ENCODE measurements at regions not wholly inside any gene's neighbourhood (a gene's known extent, or its start where the extent isn't known, plus 50 kb on each side); places are given as distances from the start of the nearest gene placed in this dataset.
A peak's percentile ranks its signal among the peaks of the same experiment; 100 is the strongest.

DNA sequence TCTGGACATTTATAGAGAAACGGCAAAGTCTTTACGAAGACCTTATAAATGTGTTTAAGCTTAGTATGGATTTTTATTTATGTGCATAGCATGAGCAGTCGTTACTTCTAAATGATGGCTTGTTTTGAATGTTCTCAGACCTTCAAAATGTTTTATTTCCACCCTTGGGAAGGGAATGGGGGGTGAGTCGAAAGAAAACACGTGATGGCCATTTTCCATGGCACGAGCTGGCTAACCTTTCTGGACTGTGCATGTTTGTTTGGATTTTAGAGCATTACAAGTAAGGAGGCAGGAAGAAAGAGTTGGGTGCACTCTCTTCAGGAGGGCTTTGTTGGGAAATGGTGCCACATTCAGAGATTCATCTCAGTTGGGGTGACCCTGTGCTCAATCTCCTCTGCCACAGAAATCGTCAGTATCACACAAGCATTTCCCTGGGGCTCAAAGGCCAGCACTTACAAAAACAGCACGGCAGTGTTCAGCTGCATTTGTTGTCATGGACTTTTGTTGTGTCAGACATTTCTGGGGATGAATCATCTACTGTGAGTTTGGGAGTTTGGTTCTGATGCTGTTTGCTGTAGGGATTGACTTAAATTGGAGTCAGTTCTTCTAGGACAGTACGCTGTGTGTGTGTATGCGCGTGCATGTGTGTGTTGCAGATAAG lies 52.3 kb upstream of the ADAMTS9 start:
- no peaks in the 10 kb centered on the region for H3K27me3 ChIP-seq (replicated peaks; ENCODE audit: control insufficient read depth, insufficient read depth, low read length)
- no peak overlapping the region for H3K4me3 ChIP-seq (ENCODE audit: low read depth, low read length)
- CTCF ChIA-PET = no interaction called here
- no peaks in the 10 kb centered on the region for H3K27me3 Mint-ChIP-seq (ENCODE audit: insufficient read depth, unreplicated experiment)
- peak overlapping the region; percentile 15 for H3K27ac Mint-ChIP-seq (ENCODE audit: unreplicated experiment)
- no peaks in the 10 kb centered on the region for H3K36me3 Mint-ChIP-seq (ENCODE audit: insufficient read depth, unreplicated experiment)
- POLR2A ChIA-PET = no interaction called here
- DNase-seq = peak in 1 of 2 experiments; percentile 2
- H3K4me1 ChIP-seq = no peaks in the 10 kb centered on the region
- no TSS peak for BruUV-seq (replicated peaks)
- H3K36me3 ChIP-seq (ENCODE audit: control insufficient read depth, insufficient read depth, low read length) = no peaks in the 10 kb centered on the region
- H3K4me3 Mint-ChIP-seq (ENCODE audit: unreplicated experiment) = no peak overlapping the region
- TF ChIP-seq, protein P1, sequence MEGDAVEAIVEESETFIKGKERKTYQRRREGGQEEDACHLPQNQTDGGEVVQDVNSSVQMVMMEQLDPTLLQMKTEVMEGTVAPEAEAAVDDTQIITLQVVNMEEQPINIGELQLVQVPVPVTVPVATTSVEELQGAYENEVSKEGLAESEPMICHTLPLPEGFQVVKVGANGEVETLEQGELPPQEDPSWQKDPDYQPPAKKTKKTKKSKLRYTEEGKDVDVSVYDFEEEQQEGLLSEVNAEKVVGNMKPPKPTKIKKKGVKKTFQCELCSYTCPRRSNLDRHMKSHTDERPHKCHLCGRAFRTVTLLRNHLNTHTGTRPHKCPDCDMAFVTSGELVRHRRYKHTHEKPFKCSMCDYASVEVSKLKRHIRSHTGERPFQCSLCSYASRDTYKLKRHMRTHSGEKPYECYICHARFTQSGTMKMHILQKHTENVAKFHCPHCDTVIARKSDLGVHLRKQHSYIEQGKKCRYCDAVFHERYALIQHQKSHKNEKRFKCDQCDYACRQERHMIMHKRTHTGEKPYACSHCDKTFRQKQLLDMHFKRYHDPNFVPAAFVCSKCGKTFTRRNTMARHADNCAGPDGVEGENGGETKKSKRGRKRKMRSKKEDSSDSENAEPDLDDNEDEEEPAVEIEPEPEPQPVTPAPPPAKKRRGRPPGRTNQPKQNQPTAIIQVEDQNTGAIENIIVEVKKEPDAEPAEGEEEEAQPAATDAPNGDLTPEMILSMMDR (IDR thresholded peaks at IDR 0.05; ENCODE audit: insufficient read depth in 1 of 2, low read depth in 1 of 2, low read length in 1 of 2, severe bottlenecking in 1 of 2, unreplicated experiment in 1 of 2) = no peak
- intact Hi-C loops (cut with micrococcal nuclease; ENCODE audit: unreplicated experiment) = no loop called here
- H3K9me3 ChIP-seq = no peaks in the 10 kb centered on the region
- H3K4me1 Mint-ChIP-seq (ENCODE audit: low read depth, unreplicated experiment) = peaks cover 13% of the 10 kb centered on the region
- H3K9me3 Mint-ChIP-seq (ENCODE audit: unreplicated experiment) = no peaks in the 10 kb centered on the region

Measured in Caco-2 (cell line).